ENCODE measurements at regions not wholly inside any gene's neighbourhood (a gene's known extent, or its start where the extent isn't known, plus 50 kb on each side); places are given as distances from the start of the nearest gene placed in this dataset.

DNA sequence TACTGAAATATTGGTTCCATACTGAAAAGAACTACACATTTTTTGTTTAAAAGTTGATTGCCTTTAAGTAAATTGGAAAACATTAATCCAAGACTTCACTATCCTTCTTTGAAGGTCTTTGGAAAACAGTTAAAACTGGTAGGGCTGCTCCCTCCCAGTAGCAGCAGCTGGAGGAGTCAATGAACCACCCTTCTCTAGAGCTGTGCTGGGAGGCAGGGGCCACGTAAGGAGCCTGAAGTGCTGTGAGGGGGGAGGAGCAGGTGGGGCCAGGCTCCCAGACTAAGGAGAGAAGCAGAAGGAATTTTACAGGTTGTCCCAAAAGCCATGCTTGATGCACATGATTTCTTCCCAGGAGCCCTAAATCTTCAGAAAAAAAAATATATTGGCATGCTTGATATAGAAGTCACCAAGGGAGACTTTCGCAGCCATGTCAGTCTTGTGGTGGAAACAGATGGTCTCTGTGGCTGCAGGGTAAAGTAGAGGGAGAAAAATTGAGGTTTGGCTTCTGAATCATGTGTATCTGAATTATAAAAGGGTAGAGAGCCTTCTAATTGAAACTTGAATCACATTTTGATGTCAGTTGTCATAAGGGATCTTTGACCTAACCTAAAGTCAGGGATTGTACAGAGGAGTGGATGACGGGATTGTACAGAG, 673.2 kb upstream of the FRG1 start:
- Histone ChIP-seq H3K4me1 (no peaks in the 10 kb centered on the region), H3K9me3 (no peaks in the 10 kb centered on the region), H3K27ac (no peak overlapping the region), H3K27me3 (no peaks in the 10 kb centered on the region), H3K4me3 (no peak overlapping the region), H3K36me3 (no peaks in the 10 kb centered on the region)
- DNase-seq (ENCODE audit: extremely low spot score in 2 of 2): no peak
- intact Hi-C loops (cut with DNase I): no loop called here
- TF ChIP-seq POLR2AphosphoS5 (IDR thresholded peaks at IDR 0.05; ENCODE audit: insufficient read depth in 1 of 2, low read depth in 1 of 2) (no peak), POLR2A (IDR thresholded peaks at IDR 0.05) (no peak)
- TF ChIP-seq, protein P1, sequence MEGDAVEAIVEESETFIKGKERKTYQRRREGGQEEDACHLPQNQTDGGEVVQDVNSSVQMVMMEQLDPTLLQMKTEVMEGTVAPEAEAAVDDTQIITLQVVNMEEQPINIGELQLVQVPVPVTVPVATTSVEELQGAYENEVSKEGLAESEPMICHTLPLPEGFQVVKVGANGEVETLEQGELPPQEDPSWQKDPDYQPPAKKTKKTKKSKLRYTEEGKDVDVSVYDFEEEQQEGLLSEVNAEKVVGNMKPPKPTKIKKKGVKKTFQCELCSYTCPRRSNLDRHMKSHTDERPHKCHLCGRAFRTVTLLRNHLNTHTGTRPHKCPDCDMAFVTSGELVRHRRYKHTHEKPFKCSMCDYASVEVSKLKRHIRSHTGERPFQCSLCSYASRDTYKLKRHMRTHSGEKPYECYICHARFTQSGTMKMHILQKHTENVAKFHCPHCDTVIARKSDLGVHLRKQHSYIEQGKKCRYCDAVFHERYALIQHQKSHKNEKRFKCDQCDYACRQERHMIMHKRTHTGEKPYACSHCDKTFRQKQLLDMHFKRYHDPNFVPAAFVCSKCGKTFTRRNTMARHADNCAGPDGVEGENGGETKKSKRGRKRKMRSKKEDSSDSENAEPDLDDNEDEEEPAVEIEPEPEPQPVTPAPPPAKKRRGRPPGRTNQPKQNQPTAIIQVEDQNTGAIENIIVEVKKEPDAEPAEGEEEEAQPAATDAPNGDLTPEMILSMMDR (IDR thresholded peaks at IDR 0.05): no peak

DNA sequence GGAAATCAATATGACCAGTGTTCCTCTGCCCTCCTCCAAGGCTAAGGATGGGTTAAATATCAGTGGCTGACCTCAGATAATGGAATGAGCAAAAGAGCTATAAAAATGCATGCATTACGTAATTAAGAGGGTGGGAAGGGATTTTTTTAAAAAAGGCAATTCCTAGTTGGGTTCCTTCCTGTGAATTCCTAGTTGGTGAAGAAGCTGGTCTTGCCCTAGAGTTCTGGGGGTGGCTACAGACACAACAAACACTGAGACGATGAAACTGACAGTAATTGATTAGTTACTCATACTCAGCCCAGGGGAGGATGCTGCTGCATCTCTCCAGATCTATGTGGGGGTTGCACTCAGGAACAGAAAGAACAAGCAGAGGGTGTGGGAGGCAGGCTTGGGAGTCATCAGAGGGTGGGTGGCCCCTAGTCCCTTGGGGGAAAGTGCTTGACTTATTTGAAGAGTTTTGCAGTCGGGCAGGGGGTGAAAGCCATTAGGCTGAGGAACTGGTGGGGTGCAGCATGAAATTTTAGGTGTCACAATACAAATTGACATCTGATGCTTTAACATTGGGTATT, 662.0 kb upstream of the FRG1 start:
- Histone ChIP-seq H3K27ac (no peak overlapping the region), H3K27me3 (no peaks in the 10 kb centered on the region), H3K4me3 (no peak overlapping the region), H3K4me1 (no peaks in the 10 kb centered on the region), H3K36me3 (no peaks in the 10 kb centered on the region), H3K9me3 (no peaks in the 10 kb centered on the region)
- no peak for DNase-seq (ENCODE audit: extremely low spot score in 2 of 2)
- intact Hi-C loops (cut with DNase I): no loop called here
- TF ChIP-seq, protein P1 (IDR thresholded peaks at IDR 0.05): no peak
- no peak for TF ChIP-seq POLR2AphosphoS5 (IDR thresholded peaks at IDR 0.05; ENCODE audit: insufficient read depth in 1 of 2, low read depth in 1 of 2)
- no peak for TF ChIP-seq POLR2A (IDR thresholded peaks at IDR 0.05)

DNA sequence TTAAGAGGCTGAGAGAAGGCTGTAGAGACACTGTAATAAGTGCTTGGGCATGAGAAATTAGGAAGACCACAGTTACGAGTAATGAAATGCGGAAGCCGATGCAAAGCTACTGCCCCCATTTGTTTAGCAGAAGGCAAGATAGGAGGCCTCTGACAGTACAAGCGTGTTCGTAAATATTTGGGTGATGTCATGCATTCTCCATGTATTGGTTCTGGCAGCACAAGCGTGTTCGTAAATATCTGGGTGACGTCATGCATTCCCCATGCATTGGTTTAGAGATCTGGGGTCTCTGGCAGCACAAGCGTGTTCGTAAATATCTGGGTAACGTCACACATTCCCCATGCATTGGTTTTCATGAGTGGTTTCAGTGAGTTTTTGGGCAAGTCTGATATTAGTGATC, 661.5 kb upstream of the FRG1 start:
- H3K27ac ChIP-seq: no peak overlapping the region
- no peaks in the 10 kb centered on the region for H3K9me3 ChIP-seq
- H3K4me3 ChIP-seq: no peak overlapping the region
- intact Hi-C loops (cut with DNase I): no loop called here
- no peak for DNase-seq (ENCODE audit: extremely low spot score in 2 of 2)
- H3K4me1 ChIP-seq: no peaks in the 10 kb centered on the region
- H3K36me3 ChIP-seq: no peaks in the 10 kb centered on the region
- TF ChIP-seq POLR2AphosphoS5 (IDR thresholded peaks at IDR 0.05; ENCODE audit: insufficient read depth in 1 of 2, low read depth in 1 of 2): no peak
- TF ChIP-seq, protein P1 (IDR thresholded peaks at IDR 0.05): no peak
- no peaks in the 10 kb centered on the region for H3K27me3 ChIP-seq

DNA sequence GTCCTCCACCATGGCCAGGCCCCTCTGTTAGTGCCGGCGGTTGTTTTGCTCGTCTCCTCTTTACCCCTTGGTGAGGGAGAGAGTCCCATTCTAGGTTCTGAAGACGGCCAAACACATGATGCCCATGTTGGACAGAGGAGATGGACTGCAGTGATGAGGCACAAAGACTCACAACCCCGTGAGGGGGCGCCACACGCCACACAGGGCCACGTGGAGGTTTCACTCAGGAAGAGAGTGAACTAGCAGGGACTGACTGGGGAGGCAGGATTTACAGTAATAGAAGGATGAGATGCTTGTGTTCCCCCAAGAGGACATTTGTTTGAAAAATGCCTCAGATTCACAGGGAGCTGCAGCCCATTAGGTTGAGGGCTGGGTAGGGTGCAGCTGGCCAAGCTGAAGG, 655.3 kb upstream of the FRG1 start:
- Histone ChIP-seq H3K36me3 (no peaks in the 10 kb centered on the region), H3K4me1 (no peaks in the 10 kb centered on the region), H3K4me3 (no peak overlapping the region), H3K27ac (no peak overlapping the region), H3K27me3 (no peaks in the 10 kb centered on the region), H3K9me3 (no peaks in the 10 kb centered on the region)
- intact Hi-C loops (cut with DNase I): no loop called here
- no peak for TF ChIP-seq POLR2A (IDR thresholded peaks at IDR 0.05)
- TF ChIP-seq, protein P1 (IDR thresholded peaks at IDR 0.05): no peak
- TF ChIP-seq POLR2AphosphoS5 (IDR thresholded peaks at IDR 0.05; ENCODE audit: insufficient read depth in 1 of 2, low read depth in 1 of 2): no peak
- no peak for DNase-seq (ENCODE audit: extremely low spot score in 2 of 2)

DNA sequence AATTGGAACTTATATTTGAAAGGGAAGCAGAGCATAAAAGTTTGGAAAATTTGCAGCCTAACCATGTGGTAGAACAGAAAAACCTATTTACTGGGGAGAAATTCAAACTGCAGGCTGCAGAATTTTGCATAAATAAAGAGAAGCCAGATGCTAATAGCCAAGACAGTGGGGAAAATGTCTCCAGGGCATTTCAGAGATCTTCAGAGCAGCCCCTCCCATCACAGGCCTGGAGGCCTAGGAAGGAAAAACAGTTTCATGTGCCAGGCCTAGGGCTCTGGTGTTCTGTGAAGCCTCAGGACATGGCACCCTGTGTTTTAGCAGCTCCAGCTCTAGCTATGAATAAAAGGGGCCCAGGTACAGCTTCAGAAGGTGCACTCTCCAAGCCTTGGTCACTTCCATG, 648.7 kb upstream of the FRG1 start:
- H3K9me3 ChIP-seq: no peaks in the 10 kb centered on the region
- intact Hi-C loops (cut with DNase I): no loop called here
- no peak overlapping the region for H3K4me3 ChIP-seq
- H3K36me3 ChIP-seq: no peaks in the 10 kb centered on the region
- TF ChIP-seq, protein P1 (IDR thresholded peaks at IDR 0.05): no peak
- TF ChIP-seq POLR2AphosphoS5 (IDR thresholded peaks at IDR 0.05; ENCODE audit: insufficient read depth in 1 of 2, low read depth in 1 of 2) (no peak), POLR2A (IDR thresholded peaks at IDR 0.05) (no peak)
- H3K27me3 ChIP-seq: no peaks in the 10 kb centered on the region
- no peak overlapping the region for H3K27ac ChIP-seq
- DNase-seq (ENCODE audit: extremely low spot score in 2 of 2): no peak
- H3K4me1 ChIP-seq: no peaks in the 10 kb centered on the region
